ENCODE measurements at regions not wholly inside any gene's neighbourhood (a gene's known extent, or its start where the extent isn't known, plus 50 kb on each side); places are given as distances from the start of the nearest gene placed in this dataset.

DNA sequence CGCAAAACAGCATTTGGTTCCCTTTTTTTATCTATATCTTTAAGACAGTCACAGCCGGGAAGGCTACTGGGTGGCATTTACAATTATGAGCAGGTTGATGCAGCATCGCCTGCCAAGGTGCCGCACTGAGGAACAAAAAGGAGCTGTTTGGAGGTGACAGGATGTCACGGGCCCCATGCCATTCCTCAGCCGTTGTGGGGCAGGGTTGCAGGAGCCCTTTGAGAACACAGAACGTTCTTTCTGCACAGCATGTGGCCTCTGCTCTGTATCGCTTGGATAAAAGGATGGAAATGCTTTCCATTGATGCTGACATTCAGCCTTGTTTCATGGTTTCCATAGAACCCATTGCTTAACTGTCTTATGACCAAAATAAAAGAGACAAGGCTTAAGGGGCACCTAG lies 141.9 kb upstream of the CDH5 start:
- Histone ChIP-seq H3K4me3 (no peak overlapping the region), H3K36me3 (ENCODE audit: insufficient read depth, low read length) (no peaks in the 10 kb centered on the region), H3K9ac (ENCODE audit: insufficient read length) (no peak overlapping the region), H3K9me3 (ENCODE audit: low read depth, low read length) (no peaks in the 10 kb centered on the region), H3K27ac (no peak overlapping the region)
- no peak for DNase-seq (ENCODE audit: low read depth, low spot score)
- no peak for TF ChIP-seq FOXP2 (optimal IDR thresholded peaks at IDR 0.05; ENCODE audit: control extremely low read depth, extremely low read length, insufficient read depth)
- no peak for TF ChIP-seq EZH2 (IDR thresholded peaks at IDR 0.05)
- no peak for TF ChIP-seq POLR2AphosphoS5 (IDR thresholded peaks at IDR 0.05; ENCODE audit: borderline replicate concordance, low read depth, low read length)

DNA sequence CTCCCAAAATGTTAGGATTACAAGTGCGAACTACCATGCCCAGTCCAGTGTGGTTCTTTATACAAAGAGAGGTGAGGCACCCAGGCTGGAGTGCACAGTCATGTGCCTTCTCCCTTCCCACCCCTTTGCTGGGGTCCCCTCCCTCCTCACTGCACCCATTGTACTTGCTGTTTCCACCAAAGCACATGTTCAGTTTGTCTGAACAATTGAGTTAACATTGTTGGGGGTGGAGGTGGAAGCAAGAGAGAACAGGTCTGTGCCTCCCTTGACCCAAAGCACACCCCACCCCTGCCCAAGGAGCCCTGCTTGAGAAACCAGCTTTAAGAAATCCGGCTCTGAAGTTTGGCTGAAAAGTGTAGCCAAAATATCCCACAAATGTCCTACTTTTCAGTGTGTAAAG lies 142.3 kb upstream of the CDH5 start:
- Histone ChIP-seq H3K36me3 (ENCODE audit: insufficient read depth, low read length) (no peaks in the 10 kb centered on the region), H3K9me3 (ENCODE audit: low read depth, low read length) (no peaks in the 10 kb centered on the region), H3K27ac (no peak overlapping the region), H3K4me3 (no peak overlapping the region), H3K9ac (ENCODE audit: insufficient read length) (no peak overlapping the region)
- no peak for DNase-seq (ENCODE audit: low read depth, low spot score)
- TF ChIP-seq POLR2AphosphoS5 (IDR thresholded peaks at IDR 0.05; ENCODE audit: borderline replicate concordance, low read depth, low read length) = no peak
- TF ChIP-seq FOXP2 (optimal IDR thresholded peaks at IDR 0.05; ENCODE audit: control extremely low read depth, extremely low read length, insufficient read depth) = no peak
- TF ChIP-seq EZH2 (IDR thresholded peaks at IDR 0.05) = no peak

- Histone ChIP-seq H3K4me3 (no peak overlapping the region), H3K36me3 (ENCODE audit: insufficient read depth, low read length) (no peaks in the 10 kb centered on the region), H3K27ac (no peak overlapping the region), H3K9me3 (ENCODE audit: low read depth, low read length) (no peaks in the 10 kb centered on the region), H3K9ac (ENCODE audit: insufficient read length) (no peak overlapping the region)
- TF ChIP-seq EZH2 (IDR thresholded peaks at IDR 0.05) = no peak
- TF ChIP-seq POLR2AphosphoS5 (IDR thresholded peaks at IDR 0.05; ENCODE audit: borderline replicate concordance, low read depth, low read length) = no peak
- TF ChIP-seq FOXP2 (optimal IDR thresholded peaks at IDR 0.05; ENCODE audit: control extremely low read depth, extremely low read length, insufficient read depth) = no peak
- DNase-seq (ENCODE audit: low read depth, low spot score) = no peak
These were observed 143.2 kb upstream of the CDH5 start for GRCh38 chr16:66223176-66223780.

DNA sequence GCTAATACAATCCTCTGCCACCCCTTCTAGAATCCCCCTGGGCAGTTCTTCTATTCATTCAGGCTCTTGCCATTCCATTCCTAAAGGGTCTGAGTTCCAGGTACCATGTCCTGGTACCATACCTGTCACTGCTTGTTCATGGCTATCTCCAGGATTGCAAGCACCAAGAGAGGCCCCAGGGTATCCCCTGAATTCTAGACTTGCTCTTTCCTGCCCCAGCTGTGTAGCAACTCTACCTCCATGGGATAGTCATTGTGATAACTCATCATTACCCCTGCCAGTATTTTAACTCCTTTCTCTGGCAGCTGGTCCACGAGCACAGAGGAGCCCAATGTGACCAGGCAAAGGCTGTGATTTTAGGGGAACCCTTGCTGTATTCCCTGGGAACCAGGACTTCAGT lies 143.7 kb upstream of the CDH5 start:
- H3K9ac ChIP-seq (ENCODE audit: insufficient read length) = no peak overlapping the region
- no peaks in the 10 kb centered on the region for H3K36me3 ChIP-seq (ENCODE audit: insufficient read depth, low read length)
- H3K27ac ChIP-seq = no peak overlapping the region
- no peaks in the 10 kb centered on the region for H3K9me3 ChIP-seq (ENCODE audit: low read depth, low read length)
- no peak for TF ChIP-seq FOXP2 (optimal IDR thresholded peaks at IDR 0.05; ENCODE audit: control extremely low read depth, extremely low read length, insufficient read depth)
- TF ChIP-seq EZH2 (IDR thresholded peaks at IDR 0.05) = no peak
- TF ChIP-seq POLR2AphosphoS5 (IDR thresholded peaks at IDR 0.05; ENCODE audit: borderline replicate concordance, low read depth, low read length) = no peak
- H3K4me3 ChIP-seq = no peak overlapping the region
- DNase-seq (ENCODE audit: low read depth, low spot score) = no peak

DNA sequence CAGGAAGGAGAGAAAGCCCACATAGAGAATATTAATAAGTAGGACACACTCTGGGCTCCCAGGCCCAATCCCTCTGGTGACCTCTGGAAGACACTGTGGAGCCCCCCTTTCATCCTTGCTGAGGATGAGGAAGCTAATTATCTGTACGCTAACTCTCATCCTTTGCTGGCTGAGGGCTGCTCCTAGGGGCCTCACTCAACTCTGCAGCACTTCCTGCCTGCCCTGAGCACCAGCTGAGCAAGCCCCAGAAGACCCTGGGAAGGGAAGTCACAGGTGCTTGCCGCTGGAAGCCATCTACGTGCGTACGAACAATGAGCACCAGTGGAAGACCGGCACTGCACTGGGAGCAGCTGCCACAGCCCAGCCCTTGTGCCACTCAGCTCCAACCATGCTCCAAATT lies 145.8 kb upstream of the CDH5 start:
- no peak overlapping the region for H3K4me3 ChIP-seq
- no peak overlapping the region for H3K9ac ChIP-seq (ENCODE audit: insufficient read length)
- H3K9me3 ChIP-seq (ENCODE audit: low read depth, low read length) = no peaks in the 10 kb centered on the region
- no peak for DNase-seq (ENCODE audit: low read depth, low spot score)
- H3K36me3 ChIP-seq (ENCODE audit: insufficient read depth, low read length) = no peaks in the 10 kb centered on the region
- no peak overlapping the region for H3K27ac ChIP-seq
- TF ChIP-seq POLR2AphosphoS5 (IDR thresholded peaks at IDR 0.05; ENCODE audit: borderline replicate concordance, low read depth, low read length) = no peak
- no peak for TF ChIP-seq EZH2 (IDR thresholded peaks at IDR 0.05)
- TF ChIP-seq FOXP2 (optimal IDR thresholded peaks at IDR 0.05; ENCODE audit: control extremely low read depth, extremely low read length, insufficient read depth) = no peak

DNA sequence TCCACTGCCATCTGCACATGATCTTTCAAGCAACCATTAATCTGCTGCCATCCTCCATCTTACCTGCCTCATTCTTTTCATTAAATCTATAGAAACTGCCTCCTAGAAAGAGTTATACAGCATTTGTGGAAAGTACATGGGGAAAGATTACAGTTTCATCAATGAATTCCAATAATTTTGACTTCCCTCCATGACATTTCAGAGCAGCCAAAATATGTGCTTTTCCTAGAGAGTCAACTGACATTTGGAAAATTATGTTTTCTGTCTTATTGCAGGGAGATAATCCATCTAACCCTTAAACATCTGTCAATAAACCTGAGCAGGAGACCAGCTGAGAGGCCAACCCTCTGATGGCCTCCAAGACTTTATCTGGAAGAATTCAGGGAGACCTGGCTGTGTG lies 147.0 kb upstream of the CDH5 start:
- no peaks in the 10 kb centered on the region for H3K36me3 ChIP-seq (ENCODE audit: insufficient read depth, low read length)
- no peak for DNase-seq (ENCODE audit: low read depth, low spot score)
- H3K27ac ChIP-seq = no peak overlapping the region
- no peaks in the 10 kb centered on the region for H3K9me3 ChIP-seq (ENCODE audit: low read depth, low read length)
- H3K4me3 ChIP-seq = no peak overlapping the region
- no peak overlapping the region for H3K9ac ChIP-seq (ENCODE audit: insufficient read length)
- TF ChIP-seq FOXP2 (optimal IDR thresholded peaks at IDR 0.05; ENCODE audit: control extremely low read depth, extremely low read length, insufficient read depth) (no peak), POLR2AphosphoS5 (IDR thresholded peaks at IDR 0.05; ENCODE audit: borderline replicate concordance, low read depth, low read length) (no peak), EZH2 (IDR thresholded peaks at IDR 0.05) (no peak)

- H3K36me3 ChIP-seq (ENCODE audit: insufficient read depth, low read length) = no peaks in the 10 kb centered on the region
- H3K4me3 ChIP-seq = no peak overlapping the region
- no peak for TF ChIP-seq EZH2 (IDR thresholded peaks at IDR 0.05)
- no peak overlapping the region for H3K9ac ChIP-seq (ENCODE audit: insufficient read length)
- H3K27ac ChIP-seq = no peak overlapping the region
- no peak for DNase-seq (ENCODE audit: low read depth, low spot score)
- H3K9me3 ChIP-seq (ENCODE audit: low read depth, low read length) = no peaks in the 10 kb centered on the region
These were observed 154.1 kb upstream of the CDH5 start for GRCh38 chr16:66212428-66212827.

DNA sequence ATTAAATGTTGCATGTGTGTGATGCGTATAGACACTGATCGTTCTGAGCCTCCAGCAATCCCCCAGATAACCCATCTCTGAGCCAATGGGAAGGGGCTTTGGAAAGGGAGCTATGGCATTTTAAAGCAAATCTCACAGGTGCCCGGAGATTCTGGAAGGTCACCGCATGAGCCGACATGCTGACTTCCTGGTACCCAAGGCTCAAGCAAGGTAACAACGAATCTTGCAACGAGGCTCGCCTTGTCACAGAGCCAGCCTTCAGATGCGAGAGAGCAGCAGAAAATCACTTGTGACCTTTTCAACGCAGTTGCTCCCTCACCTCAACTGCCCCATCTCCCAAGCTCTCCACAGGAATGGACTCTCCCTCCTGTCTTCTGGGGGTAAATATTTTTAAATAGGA lies 154.8 kb upstream of the CDH5 start:
- Histone ChIP-seq H3K4me3 (no peak overlapping the region), H3K9me3 (ENCODE audit: low read depth, low read length) (no peaks in the 10 kb centered on the region), H3K36me3 (ENCODE audit: insufficient read depth, low read length) (no peaks in the 10 kb centered on the region), H3K27ac (no peak overlapping the region), H3K9ac (ENCODE audit: insufficient read length) (no peak overlapping the region)
- DNase-seq (ENCODE audit: low read depth, low spot score) = no peak
- TF ChIP-seq POLR2AphosphoS5 (IDR thresholded peaks at IDR 0.05; ENCODE audit: borderline replicate concordance, low read depth, low read length) = no peak
- no peak for TF ChIP-seq EZH2 (IDR thresholded peaks at IDR 0.05)
- no peak for TF ChIP-seq FOXP2 (optimal IDR thresholded peaks at IDR 0.05; ENCODE audit: control extremely low read depth, extremely low read length, insufficient read depth)

DNA sequence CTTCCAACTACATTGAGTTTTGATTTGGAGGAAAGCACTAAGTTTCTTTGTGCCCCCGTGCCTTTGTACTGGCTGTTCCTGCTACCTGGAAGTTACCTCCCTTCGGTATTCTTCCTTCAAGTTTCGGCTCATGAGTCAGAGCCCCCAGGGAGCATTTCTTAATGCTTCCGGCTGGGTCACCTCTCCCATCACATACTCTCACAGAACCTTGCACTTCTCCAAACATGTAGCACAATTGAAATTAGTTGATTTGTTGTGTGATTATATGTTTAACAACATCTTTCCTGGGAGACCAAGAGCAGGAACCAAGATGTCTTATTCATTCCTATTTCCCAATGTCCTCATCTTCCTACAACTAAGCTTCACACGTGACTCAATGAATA lies 158.6 kb upstream of the CDH5 start:
- no peak for DNase-seq (ENCODE audit: low read depth, low spot score)
- Histone ChIP-seq H3K27ac (no peak overlapping the region), H3K9ac (ENCODE audit: insufficient read length) (no peak overlapping the region), H3K4me3 (no peak overlapping the region), H3K9me3 (ENCODE audit: low read depth, low read length) (no peaks in the 10 kb centered on the region), H3K36me3 (ENCODE audit: insufficient read depth, low read length) (no peaks in the 10 kb centered on the region)
- TF ChIP-seq FOXP2 (optimal IDR thresholded peaks at IDR 0.05; ENCODE audit: control extremely low read depth, extremely low read length, insufficient read depth) (no peak), POLR2AphosphoS5 (IDR thresholded peaks at IDR 0.05; ENCODE audit: borderline replicate concordance, low read depth, low read length) (no peak), EZH2 (IDR thresholded peaks at IDR 0.05) (no peak)
